ENCODE measurements at regions not wholly inside any gene's neighbourhood (a gene's known extent, or its start where the extent isn't known, plus 50 kb on each side); places are given as distances from the start of the nearest gene placed in this dataset.

GRCh38 chr12:125245581-125246557, 180.6 kb downstream of the AACS start:
- no peak for TF ChIP-seq GATA2 (IDR thresholded peaks at IDR 0.05; ENCODE audit: low read depth, low read length)
- no peak for TF ChIP-seq GATA3 (IDR thresholded peaks at IDR 0.05; ENCODE audit: low read depth, low read length)

All from SH-SY5Y (cell line).